ENCODE measurements at regions not wholly inside any gene's neighbourhood (a gene's known extent, or its start where the extent isn't known, plus 50 kb on each side); places are given as distances from the start of the nearest gene placed in this dataset.

GRCh38 chr3:30269751-30270445 is 336.5 kb upstream of the TGFBR2 start:
- no peak for DNase-seq

- no peak for DNase-seq
Measured at GRCh38 chr3:30271781-30272180, 334.6 kb upstream of the TGFBR2 start.

- peak; percentile 24 for DNase-seq
Measured at GRCh38 chr3:30273304-30274072, 332.9 kb upstream of the TGFBR2 start.

- no peak for DNase-seq
Measured at GRCh38 chr3:30277494-30277893, 328.9 kb upstream of the TGFBR2 start.

GRCh38 chr3:30281526-30281925 is 324.9 kb upstream of the TGFBR2 start:
- DNase-seq = no peak

GRCh38 chr3:30282154-30282696 is 324.2 kb upstream of the TGFBR2 start:
- no peak for DNase-seq

- DNase-seq = no peak
Measured at GRCh38 chr3:30285188-30286006, 321.0 kb upstream of the TGFBR2 start.

- DNase-seq = peak; percentile 28
Measured at GRCh38 chr3:30286007-30286669, 320.3 kb upstream of the TGFBR2 start.

- no peak for DNase-seq
Measured at GRCh38 chr3:30286811-30287210, 319.6 kb upstream of the TGFBR2 start.

GRCh38 chr3:30288830-30289229 is 317.6 kb upstream of the TGFBR2 start:
- no peak for DNase-seq

- no peak for DNase-seq
Measured at GRCh38 chr3:30289324-30289723, 317.1 kb upstream of the TGFBR2 start.

GRCh38 chr3:30289766-30290165 is 316.6 kb upstream of the TGFBR2 start:
- DNase-seq = no peak

GRCh38 chr3:30290479-30290878 is 315.9 kb upstream of the TGFBR2 start:
- no peak for DNase-seq

GRCh38 chr3:30292192-30292893 is 314.1 kb upstream of the TGFBR2 start:
- DNase-seq = no peak

- no peak for DNase-seq
Measured at GRCh38 chr3:30293621-30294240, 312.7 kb upstream of the TGFBR2 start.

GRCh38 chr3:30294241-30294667 is 312.1 kb upstream of the TGFBR2 start:
- peak; percentile 13 for DNase-seq

- DNase-seq = no peak
Measured at GRCh38 chr3:30297112-30297511, 309.3 kb upstream of the TGFBR2 start.

- DNase-seq = no peak
Measured at GRCh38 chr3:30299674-30300385, 306.6 kb upstream of the TGFBR2 start.

GRCh38 chr3:30300809-30301208 is 305.6 kb upstream of the TGFBR2 start:
- no peak for DNase-seq

- no peak for DNase-seq
Measured at GRCh38 chr3:30302027-30302426, 304.4 kb upstream of the TGFBR2 start.

- DNase-seq = no peak
Measured at GRCh38 chr3:30303770-30304169, 302.6 kb upstream of the TGFBR2 start.

Measured in DMS79 treated with DMSO at 0.1 percent for 48 hours (cell line).